Psoas muscle (tissue), 7 donors: ENCODE measurements at regions not wholly inside any gene's neighbourhood (a gene's known extent, or its start where the extent isn't known, plus 50 kb on each side); places are given as distances from the start of the nearest gene placed in this dataset.
"Not testable (repeated sequence)": the region's sequence is repeated elsewhere in the genome, so short reads cannot be mapped to it uniquely, and the experiment has no call there.

Source experiments
- ATAC-seq, 4 donors: fragments of 200-7000 bp; cut with Tn5 transposase; one replicate each; pipeline ENCODE4 v1.9.1; 2020; ENCODE audit warnings: moderate library complexity in 3 of 4, mild to moderate bottlenecking in 2 of 4
- DNase-seq, 2 donors: peaks; one replicate each; pipeline ENCODE4 v3.0.0-alpha.2; 2020
- H3K27ac ChIP-seq: fragments of 200-600 bp; one replicate; pipeline ENCODE4 v1.8.0; 2022
- H3K27me3 ChIP-seq, 3 donors: fragments of 200-600 bp in 1 of 3; one replicate each; pipeline versions ENCODE4 v1.6.1 to v1.8.0; 2013 to 2022; ENCODE audit warnings: low read length in 2 of 3, mild to moderate bottlenecking in 2 of 3, moderate library complexity in 1 of 3; ENCODE audit not compliant: insufficient read depth in 3 of 3
- H3K36me3 ChIP-seq, 2 donors: fragments of 200-600 bp in 1 of 2; one replicate each; pipeline versions ENCODE4 v1.6.1 to v1.8.0; 2013 to 2022; ENCODE audit warnings: low read depth in 1 of 2, mild to moderate bottlenecking in 1 of 2, moderate library complexity in 1 of 2; ENCODE audit not compliant: insufficient read depth in 1 of 2
- H3K4me1 ChIP-seq: fragments of 200-600 bp; one replicate; pipeline ENCODE4 v1.8.0; 2022
- H3K4me3 ChIP-seq: fragments of 200-600 bp; one replicate; pipeline ENCODE4 v1.8.0; 2022; ENCODE audit warnings: mild to moderate bottlenecking
- H3K9me3 ChIP-seq: fragments of 200-600 bp; one replicate; pipeline ENCODE4 v1.8.0; 2022
- WGBS, 3 donors: extraction: QIAGEN DNeasy Blood & Tissue Kit; methylation state at CpG; one replicate each; pipeline versions ENCODE4 v1.1.6 to v1.1.7; 2013; 5-methylcytosine and 5-hydroxymethylcytosine counted together
- intact Hi-C, 2 donors: fragments of 100-400 bp; cut with DNase I; formaldehyde crosslinking; loops; one replicate each; pipeline versions ENCODE4 v1.11.0 to v1.14.2; 2022
- donor health status: healthy with polysubstance abuse.
- donor health status: DM: no; HTN: no; CAD: no; lungs with moderate emphysema.
- donor health status: Bipolar disorder and iron deficiency.
- donor health status: healthy.
- donor health status: DM: yes; HTN: yes; CAD: no.
- donor health status: DM: no; HTN: no; CAD: no.
- donor health status: DM: yes; HTN: yes; CAD: no.

DNA sequence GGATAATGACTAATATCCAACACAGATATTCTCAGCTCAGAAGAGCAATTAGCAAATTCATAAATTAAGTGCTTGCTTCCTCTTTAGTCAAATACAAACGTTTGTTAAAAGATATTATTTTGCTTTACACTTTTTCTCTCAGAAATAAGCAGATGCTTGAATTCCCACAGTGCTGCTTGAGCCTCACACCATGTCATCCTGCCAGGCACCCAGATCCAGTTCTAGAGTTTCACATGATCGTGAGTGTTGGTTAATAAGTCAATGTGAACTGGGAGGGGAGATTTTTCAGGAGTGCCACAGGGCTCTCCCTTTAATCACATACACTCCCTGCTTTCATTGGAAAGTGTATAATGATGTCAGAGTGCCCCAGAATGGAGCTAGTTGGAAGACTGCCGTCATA lies 352.0 kb downstream of the OR4F29 start:
- 15% methylated on average over 2 of the region's 3 CpGs; no CpG with 5 or more reads in 2 of the 3 donors for WGBS, 3 donors

GRCh38 chr1:98811-99210 lies 352.7 kb downstream of the OR4F29 start:
- H3K9me3 ChIP-seq, ATAC-seq, H3K27me3 ChIP-seq, intact Hi-C loops, H3K4me3 ChIP-seq, H3K36me3 ChIP-seq, H3K4me1 ChIP-seq, DNase-seq, H3K27ac ChIP-seq: not testable (repeated sequence)
- WGBS, 3 donors = no CpG with 5 or more reads among the region's 1 CpG

More for the DNA sequence above, 352.0 kb downstream of the OR4F29 start:
- H3K27me3 ChIP-seq, H3K4me3 ChIP-seq, H3K4me1 ChIP-seq, H3K36me3 ChIP-seq, intact Hi-C loops, H3K27ac ChIP-seq, H3K9me3 ChIP-seq, DNase-seq, ATAC-seq: not testable (repeated sequence)

- H3K4me1 ChIP-seq, H3K27ac ChIP-seq, H3K4me3 ChIP-seq, H3K9me3 ChIP-seq, intact Hi-C loops, H3K36me3 ChIP-seq, H3K27me3 ChIP-seq, DNase-seq, ATAC-seq: not testable (repeated sequence)
- 0% methylated on average over 3 of the region's 4 CpGs; no CpG with 5 or more reads in 2 of the 3 donors for WGBS, 3 donors
These were observed 360.2 kb downstream of the OR4F29 start for GRCh38 chr1:91279-91678.

- H3K4me3 ChIP-seq, H3K27me3 ChIP-seq, H3K36me3 ChIP-seq, ATAC-seq, H3K4me1 ChIP-seq, intact Hi-C loops, H3K9me3 ChIP-seq, DNase-seq, H3K27ac ChIP-seq: not testable (repeated sequence)
- WGBS, 3 donors = 91% methylated on average over 7 of the region's 9 CpGs; no CpG with 5 or more reads in 2 of the 3 donors
These were observed 363.4 kb downstream of the OR4F29 start for GRCh38 chr1:88110-88509.

- 66% methylated on average over 3 of the region's 3 CpGs; no CpG with 5 or more reads in 2 of the 3 donors for WGBS, 3 donors
These were observed 372.3 kb downstream of the OR4F29 start for GRCh38 chr1:79152-79551.

DNA sequence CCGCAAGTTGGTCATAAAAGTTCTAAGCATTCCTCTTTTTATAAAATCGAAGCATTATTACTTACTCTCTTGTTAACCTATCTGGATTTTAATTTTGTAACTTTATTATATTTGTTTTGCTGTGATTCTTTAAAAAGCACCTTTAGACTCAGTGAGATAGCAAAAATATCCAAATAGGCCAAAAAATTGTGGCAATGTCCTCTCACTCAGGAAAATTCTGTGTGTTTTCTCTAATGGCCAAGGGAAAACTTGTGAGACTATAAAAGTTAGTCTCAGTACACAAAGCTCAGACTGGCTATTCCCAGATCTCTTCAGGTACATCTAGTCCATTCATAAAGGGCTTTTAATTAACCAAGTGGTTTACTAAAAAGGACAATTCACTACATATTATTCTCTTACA lies 386.4 kb downstream of the OR4F29 start, which contains the start of gene OR4F5:
OR4F5 (plus strand) TSS at position 301 of the 400 bp plus-strand sequence.
- H3K4me1 ChIP-seq, intact Hi-C loops, DNase-seq, H3K27me3 ChIP-seq, H3K4me3 ChIP-seq, H3K27ac ChIP-seq, H3K36me3 ChIP-seq, H3K9me3 ChIP-seq, ATAC-seq: not testable (repeated sequence)
- no CpG with 5 or more reads among the region's 2 CpGs for WGBS, 3 donors

More at GRCh38 chr1:79152-79551, 372.3 kb downstream of the OR4F29 start:
- H3K36me3 ChIP-seq, H3K27me3 ChIP-seq, H3K4me1 ChIP-seq, DNase-seq, H3K4me3 ChIP-seq, H3K27ac ChIP-seq, ATAC-seq, intact Hi-C loops, H3K9me3 ChIP-seq: not testable (repeated sequence)

DNA sequence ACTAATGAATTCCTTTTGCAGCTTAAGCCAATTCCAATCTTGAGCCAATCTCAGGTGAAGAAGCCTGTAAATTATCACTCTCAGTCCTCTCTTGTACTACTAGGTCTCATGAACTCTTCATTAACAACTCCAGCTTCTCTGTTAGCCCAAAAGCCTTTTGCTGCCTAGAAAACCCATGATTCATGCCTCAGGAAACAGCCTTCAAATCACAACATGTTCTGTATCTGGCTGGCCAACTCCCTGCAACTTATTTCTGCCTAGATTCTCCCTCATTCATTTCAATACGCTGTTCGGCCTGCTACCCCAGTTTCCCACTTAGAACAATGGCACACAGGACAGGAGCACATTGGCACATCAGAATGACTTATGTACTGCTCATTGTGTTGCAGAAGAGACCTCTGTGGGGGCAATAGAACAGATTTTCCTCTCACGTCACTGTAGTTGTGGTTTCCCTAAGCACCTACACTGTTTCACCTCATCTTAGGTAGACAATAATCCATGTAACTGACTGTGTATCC lies 395.4 kb downstream of the OR4F29 start:
- H3K4me1 ChIP-seq, H3K36me3 ChIP-seq, H3K27ac ChIP-seq, DNase-seq, ATAC-seq, H3K27me3 ChIP-seq, intact Hi-C loops, H3K4me3 ChIP-seq, H3K9me3 ChIP-seq: not testable (repeated sequence)
- 68 to 77% (median 75%) methylated on average over 2 to 3 of the region's 3 CpGs for whole genome bisulfite sequencing, 3 donors

- H3K9me3 ChIP-seq, DNase-seq, H3K4me1 ChIP-seq, ATAC-seq, H3K36me3 ChIP-seq, H3K27me3 ChIP-seq, H3K27ac ChIP-seq, intact Hi-C loops, H3K4me3 ChIP-seq: not testable (repeated sequence)
- WGBS, 3 donors = no CpG with 5 or more reads among the region's 1 CpG
These were observed 398.3 kb downstream of the OR4F29 start for GRCh38 chr1:53182-53581.

GRCh38 chr1:41965-42466 lies 409.5 kb downstream of the OR4F29 start:
- H3K27ac ChIP-seq, H3K4me3 ChIP-seq, DNase-seq, H3K9me3 ChIP-seq, intact Hi-C loops, H3K36me3 ChIP-seq, H3K27me3 ChIP-seq, H3K4me1 ChIP-seq, ATAC-seq: not testable (repeated sequence)
- WGBS, 3 donors = no CpG with 5 or more reads among the region's 2 CpGs

GRCh38 chr1:41197-41596 lies 410.3 kb downstream of the OR4F29 start:
- H3K27me3 ChIP-seq, H3K4me3 ChIP-seq, H3K27ac ChIP-seq, intact Hi-C loops, H3K4me1 ChIP-seq, H3K9me3 ChIP-seq, ATAC-seq, H3K36me3 ChIP-seq, DNase-seq: not testable (repeated sequence)

DNA sequence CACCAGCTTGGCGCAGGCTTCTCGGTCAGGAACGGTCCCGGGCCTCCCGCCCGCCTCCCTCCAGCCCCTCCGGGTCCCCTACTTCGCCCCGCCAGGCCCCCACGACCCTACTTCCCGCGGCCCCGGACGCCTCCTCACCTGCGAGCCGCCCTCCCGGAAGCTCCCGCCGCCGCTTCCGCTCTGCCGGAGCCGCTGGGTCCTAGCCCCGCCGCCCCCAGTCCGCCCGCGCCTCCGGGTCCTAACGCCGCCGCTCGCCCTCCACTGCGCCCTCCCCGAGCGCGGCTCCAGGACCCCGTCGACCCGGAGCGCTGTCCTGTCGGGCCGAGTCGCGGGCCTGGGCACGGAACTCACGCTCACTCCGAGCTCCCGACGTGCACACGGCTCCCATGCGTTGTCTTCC lies 422.3 kb downstream of the OR4F29 start:
- H3K9me3 ChIP-seq, H3K36me3 ChIP-seq, intact Hi-C loops, H3K27ac ChIP-seq, H3K27me3 ChIP-seq, H3K4me3 ChIP-seq, DNase-seq, ATAC-seq, H3K4me1 ChIP-seq: not testable (repeated sequence)
- no CpG with 5 or more reads among the region's 52 CpGs for WGBS, 3 donors

- H3K9me3 ChIP-seq, H3K27ac ChIP-seq, H3K36me3 ChIP-seq, H3K27me3 ChIP-seq, H3K4me3 ChIP-seq, H3K4me1 ChIP-seq, ATAC-seq, intact Hi-C loops: not testable (repeated sequence)
- DNase-seq = peak; percentile 13 to 51
- WGBS, 3 donors = 91 to 97% (median 96%) methylated on average over 6 to 8 of the region's 12 CpGs
These were observed 434.2 kb downstream of the OR4F29 start for GRCh38 chr1:17298-17697.
